ENCODE measurements at regions not wholly inside any gene's neighbourhood (a gene's known extent, or its start where the extent isn't known, plus 50 kb on each side); places are given as distances from the start of the nearest gene placed in this dataset.
"Not testable (repeated sequence)": the region's sequence is repeated elsewhere in the genome, so short reads cannot be mapped to it uniquely, and the experiment has no call there.

- not testable (repeated sequence) for TF ChIP-seq BHLHE40 (IDR thresholded peaks at IDR 0.05; ENCODE audit: borderline replicate concordance); SUZ12 (IDR thresholded peaks at IDR 0.05); SP1 (IDR thresholded peaks at IDR 0.05); TARDBP (IDR thresholded peaks at IDR 0.05); L3MBTL2 (conservative IDR thresholded peaks at IDR 0.05); HDGF (IDR thresholded peaks at IDR 0.05; ENCODE audit: borderline replicate concordance)
- TF ChIP-seq, protein P1, sequence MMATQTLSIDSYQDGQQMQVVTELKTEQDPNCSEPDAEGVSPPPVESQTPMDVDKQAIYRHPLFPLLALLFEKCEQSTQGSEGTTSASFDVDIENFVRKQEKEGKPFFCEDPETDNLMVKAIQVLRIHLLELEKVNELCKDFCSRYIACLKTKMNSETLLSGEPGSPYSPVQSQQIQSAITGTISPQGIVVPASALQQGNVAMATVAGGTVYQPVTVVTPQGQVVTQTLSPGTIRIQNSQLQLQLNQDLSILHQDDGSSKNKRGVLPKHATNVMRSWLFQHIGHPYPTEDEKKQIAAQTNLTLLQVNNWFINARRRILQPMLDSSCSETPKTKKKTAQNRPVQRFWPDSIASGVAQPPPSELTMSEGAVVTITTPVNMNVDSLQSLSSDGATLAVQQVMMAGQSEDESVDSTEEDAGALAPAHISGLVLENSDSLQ (IDR thresholded peaks at IDR 0.05) = not testable (repeated sequence)
Observed at GRCh38 chr14:82814339-82814738, 1280.7 kb upstream of the SEL1L start.
